A549 (cell line): ENCODE measurements at regions not wholly inside any gene's neighbourhood (a gene's known extent, or its start where the extent isn't known, plus 50 kb on each side); places are given as distances from the start of the nearest gene placed in this dataset.

ENCODE experiments used
- CHD2 ChIP-seq: fragments of 150-350 bp; IDR thresholded peaks from 2 replicates; pipeline ENCODE4 v1.6.1; 2014; ENCODE audit warnings: low read length; ENCODE audit not compliant: partially characterized antibody
- NPAS2 ChIP-seq: fragments of 250-450 bp; sonication (Bioruptor Pico); IDR thresholded peaks from 2 replicates; pipeline ENCODE4 v1.8.0; 2022; ENCODE audit warnings: mild to moderate bottlenecking, moderate library complexity, borderline replicate concordance
- POLR2A ChIP-seq: IDR thresholded peaks from 2 replicates; pipeline ENCODE4 v1.6.1; 2012; ENCODE audit warnings: mild to moderate bottlenecking, low read length
- RAD21 ChIP-seq, 2 experiments: fragments of >200 bp in 1 of 2; sonication (Bioruptor Twin) in 1 of 2; formaldehyde crosslinking in 1 of 2; IDR thresholded peaks in 1 of 2; conservative IDR thresholded peaks in 1 of 2; 2 replicates in 1 of 2; 3 replicates in 1 of 2; pipeline ENCODE4 v1.6.1; 2012 to 2018; ENCODE audit warnings: inconsistent platforms in 1 of 2
- RCOR1 ChIP-seq: fragments of 150-350 bp; IDR thresholded peaks from 2 replicates; pipeline ENCODE4 v1.6.1; 2014; ENCODE audit warnings: antibody characterized with exemption, low read length, low read depth
- TFCP2L1 ChIP-seq: fragments of 250-450 bp; sonication (Bioruptor Pico); IDR thresholded peaks from 2 replicates; pipeline ENCODE4 v1.5.0; 2021; ENCODE audit warnings: mild to moderate bottlenecking
- ZNF302 ChIP-seq: fragments of 250-450 bp; sonication (Bioruptor Pico); IDR thresholded peaks from 2 replicates; pipeline ENCODE4 v1.9.0; 2021; ENCODE audit warnings: inconsistent platforms, mild to moderate bottlenecking, moderate library complexity
- TF ChIP-seq, protein P1 (sequence below): fragments of >200 bp; sonication (Bioruptor Twin); formaldehyde crosslinking; IDR thresholded peaks from 3 replicates; pipeline ENCODE4 v1.5.1; 2016
- TF ChIP-seq, protein P2 (sequence below): fragments of >200 bp; sonication (Bioruptor Twin); formaldehyde crosslinking; IDR thresholded peaks from 3 replicates; pipeline ENCODE4 v1.6.1; 2016

GRCh38 chr2:39948016-39948719 lies 169.1 kb upstream of the THUMPD2 start:
- TF ChIP-seq, protein P1, sequence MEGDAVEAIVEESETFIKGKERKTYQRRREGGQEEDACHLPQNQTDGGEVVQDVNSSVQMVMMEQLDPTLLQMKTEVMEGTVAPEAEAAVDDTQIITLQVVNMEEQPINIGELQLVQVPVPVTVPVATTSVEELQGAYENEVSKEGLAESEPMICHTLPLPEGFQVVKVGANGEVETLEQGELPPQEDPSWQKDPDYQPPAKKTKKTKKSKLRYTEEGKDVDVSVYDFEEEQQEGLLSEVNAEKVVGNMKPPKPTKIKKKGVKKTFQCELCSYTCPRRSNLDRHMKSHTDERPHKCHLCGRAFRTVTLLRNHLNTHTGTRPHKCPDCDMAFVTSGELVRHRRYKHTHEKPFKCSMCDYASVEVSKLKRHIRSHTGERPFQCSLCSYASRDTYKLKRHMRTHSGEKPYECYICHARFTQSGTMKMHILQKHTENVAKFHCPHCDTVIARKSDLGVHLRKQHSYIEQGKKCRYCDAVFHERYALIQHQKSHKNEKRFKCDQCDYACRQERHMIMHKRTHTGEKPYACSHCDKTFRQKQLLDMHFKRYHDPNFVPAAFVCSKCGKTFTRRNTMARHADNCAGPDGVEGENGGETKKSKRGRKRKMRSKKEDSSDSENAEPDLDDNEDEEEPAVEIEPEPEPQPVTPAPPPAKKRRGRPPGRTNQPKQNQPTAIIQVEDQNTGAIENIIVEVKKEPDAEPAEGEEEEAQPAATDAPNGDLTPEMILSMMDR: no peak
- TF ChIP-seq TFCP2L1 (CRISPR knock-in tag) (no peak), RCOR1 (no peak), POLR2A (no peak), ZNF302 (no peak), CHD2 (no peak), NPAS2 (CRISPR knock-in tag) (no peak), RAD21 (conservative IDR thresholded peaks at IDR 0.05 in 1 of 2, IDR thresholded peaks at IDR 0.05 in 1 of 2) (no peak)
- TF ChIP-seq, protein P2, sequence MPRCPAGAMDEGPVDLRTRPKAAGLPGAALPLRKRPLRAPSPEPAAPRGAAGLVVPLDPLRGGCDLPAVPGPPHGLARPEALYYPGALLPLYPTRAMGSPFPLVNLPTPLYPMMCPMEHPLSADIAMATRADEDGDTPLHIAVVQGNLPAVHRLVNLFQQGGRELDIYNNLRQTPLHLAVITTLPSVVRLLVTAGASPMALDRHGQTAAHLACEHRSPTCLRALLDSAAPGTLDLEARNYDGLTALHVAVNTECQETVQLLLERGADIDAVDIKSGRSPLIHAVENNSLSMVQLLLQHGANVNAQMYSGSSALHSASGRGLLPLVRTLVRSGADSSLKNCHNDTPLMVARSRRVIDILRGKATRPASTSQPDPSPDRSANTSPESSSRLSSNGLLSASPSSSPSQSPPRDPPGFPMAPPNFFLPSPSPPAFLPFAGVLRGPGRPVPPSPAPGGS: no peak
